Choroid plexus epithelial cell (primary cell): ENCODE measurements at regions not wholly inside any gene's neighbourhood (a gene's known extent, or its start where the extent isn't known, plus 50 kb on each side); places are given as distances from the start of the nearest gene placed in this dataset.
A peak's percentile ranks its signal among the peaks of the same experiment; 100 is the strongest.
"Not testable (repeated sequence)": the region's sequence is repeated elsewhere in the genome, so short reads cannot be mapped to it uniquely, and the experiment has no call there.

ENCODE experiments used
- DNase-seq: peaks from one replicate; pipeline ENCODE4 v3.0.0-alpha.2; 2010; ENCODE audit warnings: low read depth
- H3K4me3 ChIP-seq: 2 replicates; pipeline ENCODE4 v1.5.1; 2011; ENCODE audit warnings: low read depth, mild to moderate bottlenecking, control low read depth, low read length, moderate library complexity
- TF ChIP-seq, protein P1 (sequence below): conservative IDR thresholded peaks from 2 replicates; pipeline ENCODE4 v1.5.1; 2011; ENCODE audit warnings: low read depth, mild to moderate bottlenecking, control low read depth, inconsistent platforms, low read length, moderate library complexity

DNA sequence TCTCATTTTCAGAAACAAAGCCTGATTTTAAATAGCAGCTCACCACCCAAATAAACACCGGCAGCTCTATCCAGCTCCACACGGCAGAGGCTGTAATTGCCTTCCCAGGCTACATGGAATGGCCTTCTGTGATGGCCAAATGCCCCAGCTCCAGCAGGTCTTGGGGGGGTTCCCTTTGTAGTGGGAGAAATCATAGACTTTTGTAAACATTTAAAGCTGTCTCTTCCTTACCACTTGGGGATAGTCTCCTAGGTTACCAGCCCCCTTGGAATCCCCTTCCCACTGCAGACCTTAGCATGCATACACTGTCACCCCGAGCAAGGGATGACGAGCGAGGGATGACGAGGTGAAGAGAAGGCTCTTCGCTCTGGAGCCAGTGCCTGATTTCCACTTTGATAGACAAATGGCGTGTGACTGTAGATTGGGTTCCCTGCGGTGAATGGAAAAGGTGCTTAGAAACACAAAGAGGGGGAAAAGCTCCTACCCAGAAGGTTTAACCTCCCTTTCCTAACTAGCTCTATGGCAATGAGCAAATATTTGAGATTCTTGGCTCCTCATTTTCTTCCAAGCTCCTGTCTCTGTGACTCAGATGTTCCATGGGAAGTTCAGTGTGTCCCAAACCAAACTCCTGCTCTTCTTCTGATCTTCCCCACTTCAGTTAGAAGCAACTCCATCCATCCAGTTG, 108.0 kb upstream of the CADM1 start:
- DNase-seq, result peak; percentile 2
- TF ChIP-seq, protein P1, sequence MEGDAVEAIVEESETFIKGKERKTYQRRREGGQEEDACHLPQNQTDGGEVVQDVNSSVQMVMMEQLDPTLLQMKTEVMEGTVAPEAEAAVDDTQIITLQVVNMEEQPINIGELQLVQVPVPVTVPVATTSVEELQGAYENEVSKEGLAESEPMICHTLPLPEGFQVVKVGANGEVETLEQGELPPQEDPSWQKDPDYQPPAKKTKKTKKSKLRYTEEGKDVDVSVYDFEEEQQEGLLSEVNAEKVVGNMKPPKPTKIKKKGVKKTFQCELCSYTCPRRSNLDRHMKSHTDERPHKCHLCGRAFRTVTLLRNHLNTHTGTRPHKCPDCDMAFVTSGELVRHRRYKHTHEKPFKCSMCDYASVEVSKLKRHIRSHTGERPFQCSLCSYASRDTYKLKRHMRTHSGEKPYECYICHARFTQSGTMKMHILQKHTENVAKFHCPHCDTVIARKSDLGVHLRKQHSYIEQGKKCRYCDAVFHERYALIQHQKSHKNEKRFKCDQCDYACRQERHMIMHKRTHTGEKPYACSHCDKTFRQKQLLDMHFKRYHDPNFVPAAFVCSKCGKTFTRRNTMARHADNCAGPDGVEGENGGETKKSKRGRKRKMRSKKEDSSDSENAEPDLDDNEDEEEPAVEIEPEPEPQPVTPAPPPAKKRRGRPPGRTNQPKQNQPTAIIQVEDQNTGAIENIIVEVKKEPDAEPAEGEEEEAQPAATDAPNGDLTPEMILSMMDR, result no peak

GRCh38 chr11:115611343-115611742, 107.1 kb upstream of the CADM1 start:
- DNase-seq, result no peak
- H3K4me3 ChIP-seq, result no peak overlapping the region
- TF ChIP-seq, protein P1, result no peak

More for the DNA sequence above, 108.0 kb upstream of the CADM1 start:
- no peak overlapping the region for H3K4me3 ChIP-seq

- no peak overlapping the region for H3K4me3 ChIP-seq
- no peak for DNase-seq
- TF ChIP-seq, protein P1, result no peak
These were observed 106.7 kb upstream of the CADM1 start for GRCh38 chr11:115610908-115611307.

- DNase-seq, H3K4me3 ChIP-seq: not testable (repeated sequence)
These were observed 106.0 kb upstream of the CADM1 start for GRCh38 chr11:115610234-115610633.

DNA sequence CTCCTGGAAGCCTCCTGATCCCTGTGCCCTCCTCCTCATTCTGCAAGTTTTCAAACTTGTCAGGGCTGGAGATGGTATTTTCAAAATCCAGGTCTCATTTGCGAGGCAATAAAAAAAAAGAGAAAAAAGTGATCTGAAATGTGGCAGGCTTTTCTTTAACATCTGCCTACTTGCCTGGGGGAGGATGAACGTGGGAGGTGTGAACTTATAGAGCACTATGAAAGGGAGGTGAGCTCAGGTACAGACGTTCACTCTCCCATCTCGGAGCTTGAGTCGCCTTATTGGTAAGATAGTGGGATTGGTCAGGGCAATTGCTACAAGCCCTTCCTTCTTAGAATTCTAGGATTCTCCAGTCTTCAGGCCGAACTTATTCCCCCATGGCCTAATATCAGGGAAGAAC, 104.8 kb upstream of the CADM1 start:
- TF ChIP-seq, protein P1, result no peak
- no peak for DNase-seq
- H3K4me3 ChIP-seq, result no peak overlapping the region

- H3K4me3 ChIP-seq, result no peak overlapping the region
- no peak for DNase-seq
- TF ChIP-seq, protein P1, result no peak
These were observed 103.5 kb upstream of the CADM1 start for GRCh38 chr11:115607621-115608221.

GRCh38 chr11:115606498-115607220, 102.4 kb upstream of the CADM1 start:
- TF ChIP-seq, protein P1, result no peak
- no peak overlapping the region for H3K4me3 ChIP-seq
- peak; percentile 10 for DNase-seq
